Thyroid gland (tissue), 4 donors: ENCODE measurements at regions not wholly inside any gene's neighbourhood (a gene's known extent, or its start where the extent isn't known, plus 50 kb on each side); places are given as distances from the start of the nearest gene placed in this dataset.

Source experiments
- DNase-seq, 2 donors: peaks; one replicate each; pipeline ENCODE4 v3.0.0-alpha.2; 2019
- H3K27ac ChIP-seq, 3 donors: fragments of 200-600 bp; sonication (generic); 1 replicate in 2 of 3; 2 replicates in 1 of 3; pipeline ENCODE4 v1.5.1; 2016 to 2019; ENCODE audit warnings: mild to moderate bottlenecking in 1 of 3, moderate library complexity in 1 of 3
- H3K27me3 ChIP-seq: fragments of 200-600 bp; sonication (generic); one replicate; pipeline ENCODE4 v1.5.1; 2019
- H3K36me3 ChIP-seq, 2 donors: fragments of 200-600 bp; sonication (generic); one replicate each; pipeline ENCODE4 v1.5.1; 2016 to 2019
- H3K4me1 ChIP-seq, 2 donors: fragments of 200-600 bp; sonication (generic); one replicate each; pipeline ENCODE4 v1.5.1; 2017 to 2019
- H3K4me3 ChIP-seq, 3 donors: fragments of 200-600 bp; sonication (generic); replicated peaks in 1 of 3; 1 replicate in 2 of 3; 2 replicates in 1 of 3; pipeline ENCODE4 v1.5.1; 2016; ENCODE audit warnings: mild to moderate bottlenecking in 1 of 3
- H3K9me3 ChIP-seq: fragments of 200-600 bp; sonication (generic); one replicate; pipeline ENCODE4 v1.5.1; 2017
- CTCF ChIP-seq, 6 experiments: fragments of 200-600 bp in 3 of 6; fragments of 450-650 bp in 3 of 6; sonication (generic) in 3 of 6; IDR thresholded peaks; one replicate each; pipeline ENCODE4 v1.5.1; 2016 to 2019; ENCODE audit warnings: antibody characterized with exemption in 6 of 6, mild to moderate bottlenecking in 2 of 6, inconsistent platforms in 1 of 6, moderate library complexity in 1 of 6
- POLR2A ChIP-seq, 2 donors: fragments of 450-650 bp; IDR thresholded peaks; one replicate each; pipeline ENCODE4 v1.6.1; 2017; ENCODE audit warnings: antibody characterized with exemption in 2 of 2, mild to moderate bottlenecking in 2 of 2, moderate library complexity in 1 of 2
- WGBS, 2 donors: methylation state at CpG; one replicate each; pipeline ENCODE4 v1.1.5; 2017; 5-methylcytosine and 5-hydroxymethylcytosine counted together
- intact Hi-C: fragments of 100-400 bp; cut with DNase I; formaldehyde crosslinking; loops from one replicate; pipeline ENCODE4 v1.15.1; 2023

- no peaks in the 10 kb centered on the region for H3K36me3 ChIP-seq
- DNase-seq, result no peak
- H3K4me3 ChIP-seq, result no peak overlapping the region
- no peaks in the 10 kb centered on the region for H3K27me3 ChIP-seq
- 88 to 89% methylated on average over 8 to 18 of the region's 18 CpGs for WGBS, 2 donors
- no peak overlapping the region for H3K27ac ChIP-seq
- intact Hi-C loops, result no loop called here
- no peaks in the 10 kb centered on the region for H3K4me1 ChIP-seq
- H3K9me3 ChIP-seq, result no peaks in the 10 kb centered on the region
- no peak for TF ChIP-seq POLR2A (IDR thresholded peaks at IDR 0.05)
- TF ChIP-seq CTCF (IDR thresholded peaks at IDR 0.05), result no peak
Measured at GRCh38 chr22:48658871-48659270, 1168.8 kb downstream of the BRD1 start.

DNA sequence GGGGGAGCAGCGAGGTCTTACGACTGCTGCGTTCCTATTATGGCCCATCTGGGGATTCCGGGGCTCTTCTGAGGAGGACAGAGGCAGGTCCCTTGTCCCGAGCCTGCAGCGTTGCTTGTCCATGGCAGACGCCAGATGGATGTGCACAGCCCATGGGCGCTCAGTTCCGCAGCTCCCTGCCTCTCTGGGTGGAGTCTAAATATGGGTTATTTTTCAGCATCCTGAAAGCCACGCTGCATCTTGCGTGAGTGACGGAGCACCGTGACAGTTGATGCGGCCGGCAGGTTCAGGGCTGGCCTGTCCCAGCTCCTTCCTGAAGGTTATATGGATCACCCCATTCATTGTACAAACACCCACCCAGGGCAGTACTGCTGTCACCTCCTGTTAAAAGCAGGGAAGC is 1169.4 kb downstream of the BRD1 start:
- no peaks in the 10 kb centered on the region for H3K27me3 ChIP-seq
- H3K4me3 ChIP-seq, result no peak overlapping the region
- 87 to 88% methylated on average over 11 to 13 of the region's 15 CpGs for WGBS, 2 donors
- H3K9me3 ChIP-seq, result no peaks in the 10 kb centered on the region
- no peaks in the 10 kb centered on the region for H3K4me1 ChIP-seq
- DNase-seq, result no peak
- TF ChIP-seq CTCF (IDR thresholded peaks at IDR 0.05) (no peak), POLR2A (IDR thresholded peaks at IDR 0.05) (no peak)
- no peak overlapping the region for H3K27ac ChIP-seq
- intact Hi-C loops, result no loop called here
- no peaks in the 10 kb centered on the region for H3K36me3 ChIP-seq

DNA sequence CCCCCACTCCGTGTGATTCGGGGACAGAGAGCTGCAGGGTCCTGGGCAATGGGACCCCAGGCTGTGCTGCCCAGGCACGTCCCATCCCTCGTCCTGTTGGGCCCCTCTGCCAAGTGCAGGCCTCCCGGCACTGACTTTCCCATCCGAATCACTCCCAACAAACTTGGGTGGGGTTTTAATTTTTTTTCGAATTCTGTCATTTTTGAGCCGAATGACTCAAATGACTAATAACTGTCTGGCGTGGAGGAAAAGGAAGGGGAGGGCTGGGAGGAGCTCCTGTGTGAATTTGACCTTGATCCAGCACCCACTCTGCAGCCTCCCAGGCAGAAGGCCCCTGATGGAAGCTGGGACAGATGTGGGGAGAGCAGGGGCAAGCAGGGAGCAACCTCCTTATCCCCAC is 1173.2 kb downstream of the BRD1 start:
- intact Hi-C loops, result no loop called here

GRCh38 chr22:48653929-48654328 is 1173.7 kb downstream of the BRD1 start:
- Histone ChIP-seq H3K27me3 (no peaks in the 10 kb centered on the region), H3K4me3 (no peak overlapping the region), H3K9me3 (no peaks in the 10 kb centered on the region), H3K36me3 (no peaks in the 10 kb centered on the region), H3K27ac (no peak overlapping the region), H3K4me1 (no peaks in the 10 kb centered on the region)
- 81 to 82% methylated on average over 18 of the region's 18 CpGs for WGBS, 2 donors
- TF ChIP-seq CTCF (IDR thresholded peaks at IDR 0.05) (no peak), POLR2A (IDR thresholded peaks at IDR 0.05) (no peak)
- no peak for DNase-seq
- intact Hi-C loops, result no loop called here

More for the DNA sequence above, 1173.2 kb downstream of the BRD1 start:
- TF ChIP-seq POLR2A (IDR thresholded peaks at IDR 0.05) (no peak), CTCF (IDR thresholded peaks at IDR 0.05) (no peak)
- Histone ChIP-seq H3K4me1 (no peaks in the 10 kb centered on the region), H3K9me3 (no peaks in the 10 kb centered on the region), H3K36me3 (no peaks in the 10 kb centered on the region), H3K4me3 (no peak overlapping the region), H3K27ac (no peak overlapping the region), H3K27me3 (no peaks in the 10 kb centered on the region)
- WGBS, 2 donors, result 70 to 73% methylated on average over 9 of the region's 9 CpGs
- DNase-seq, result no peak

- H3K27ac ChIP-seq, result no peak overlapping the region
- WGBS, 2 donors, result 66 to 76% methylated on average over 5 to 8 of the region's 8 CpGs
Measured at GRCh38 chr22:48653306-48653705, 1174.4 kb downstream of the BRD1 start.

More at GRCh38 chr22:48653306-48653705, 1174.4 kb downstream of the BRD1 start:
- Histone ChIP-seq H3K4me1 (no peaks in the 10 kb centered on the region), H3K27me3 (no peaks in the 10 kb centered on the region), H3K4me3 (no peak overlapping the region), H3K36me3 (no peaks in the 10 kb centered on the region), H3K9me3 (no peaks in the 10 kb centered on the region)
- no peak for DNase-seq
- TF ChIP-seq POLR2A (IDR thresholded peaks at IDR 0.05) (no peak), CTCF (IDR thresholded peaks at IDR 0.05) (no peak)
- intact Hi-C loops, result no loop called here
